OCI-LY1 (cell line): ENCODE measurements at regions not wholly inside any gene's neighbourhood (a gene's known extent, or its start where the extent isn't known, plus 50 kb on each side); places are given as distances from the start of the nearest gene placed in this dataset.

Experiments used
- CTCF ChIP-seq: fragments of 200-600 bp; sonication (generic), shearing (Covaris generic); IDR thresholded peaks from 2 replicates; pipeline ENCODE4 v1.5.1; 2017; ENCODE audit warnings: mild to moderate bottlenecking, antibody characterized with exemption, low read length, moderate library complexity, mixed read lengths
- EZH2 ChIP-seq: fragments of 200-600 bp; sonication (generic), shearing (Covaris generic); IDR thresholded peaks from 2 replicates; pipeline ENCODE4 v1.8.0; 2017; ENCODE audit warnings: borderline replicate concordance, mixed run types, mild to moderate bottlenecking, antibody characterized with exemption, low read length, moderate library complexity, mixed read lengths

GRCh38 chr1:244970236-244970743 lies 105.9 kb upstream of the HNRNPU start:
- TF ChIP-seq CTCF (no peak), EZH2 (no peak)
